ENCODE measurements at regions not wholly inside any gene's neighbourhood (a gene's known extent, or its start where the extent isn't known, plus 50 kb on each side); places are given as distances from the start of the nearest gene placed in this dataset.

- no peak for DNase-seq
Measured at GRCh38 chr2:181771356-181771755, 91.0 kb upstream of the NEUROD1 start.

DNA sequence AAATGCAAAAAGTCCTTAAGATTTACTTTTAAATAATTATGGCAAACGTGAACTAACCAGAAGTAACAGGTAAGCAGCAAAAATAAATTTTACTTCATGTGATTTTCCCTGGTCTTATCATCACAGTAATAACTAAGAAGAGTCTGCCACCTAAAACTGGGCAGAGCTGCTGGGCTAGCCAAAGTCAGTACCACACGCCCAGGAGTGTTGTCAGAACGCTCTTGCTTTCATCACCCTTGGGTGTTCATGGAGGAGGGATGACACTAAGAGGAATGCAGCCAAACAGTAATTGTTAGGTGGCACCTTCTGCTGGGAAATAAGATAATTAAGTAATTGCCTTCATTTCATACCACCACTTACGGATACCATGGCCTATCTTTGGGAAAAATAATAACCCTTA is 92.0 kb upstream of the NEUROD1 start:
- no peak for DNase-seq

DNA sequence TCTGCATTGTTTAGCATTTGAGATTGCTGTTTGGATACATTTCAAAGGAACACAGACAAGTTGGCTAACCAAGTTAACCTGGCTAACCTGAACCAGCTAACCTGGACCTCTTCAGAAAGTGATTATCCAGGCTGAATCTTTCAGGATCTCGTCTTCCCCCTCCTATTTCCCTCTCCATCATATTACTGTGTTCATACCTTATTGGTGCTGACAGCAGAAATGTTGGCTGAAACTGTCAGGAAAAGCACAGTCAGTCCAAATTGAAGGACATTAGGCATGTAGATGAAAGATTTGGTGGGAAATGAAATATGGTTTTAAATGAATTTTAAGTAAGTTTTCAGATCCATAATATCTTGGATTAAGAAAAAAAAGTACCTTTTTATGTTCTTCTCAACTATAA is 92.5 kb upstream of the NEUROD1 start:
- DNase-seq: no peak

GRCh38 chr2:181774685-181775084 is 94.4 kb upstream of the NEUROD1 start:
- no peak for DNase-seq

DNA sequence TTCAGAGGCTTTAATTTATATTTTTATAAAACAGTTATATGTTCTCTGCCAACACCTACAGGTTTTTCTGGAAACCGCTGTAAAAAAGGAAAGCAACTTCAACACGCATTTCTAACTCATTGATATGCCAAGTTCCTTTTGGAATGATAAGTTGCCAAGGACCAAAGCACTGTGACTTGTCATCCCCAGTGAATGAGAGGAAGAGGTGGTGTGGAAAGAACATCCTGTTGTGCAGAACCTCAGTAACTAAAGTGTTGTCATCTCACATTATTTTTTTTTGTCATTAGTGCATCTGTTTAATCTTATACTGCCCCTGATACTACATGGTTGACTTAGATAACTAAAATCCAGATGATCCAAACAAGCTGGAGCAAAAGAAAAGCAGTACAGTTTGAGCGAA is 96.0 kb upstream of the NEUROD1 start:
- no peak for DNase-seq

DNA sequence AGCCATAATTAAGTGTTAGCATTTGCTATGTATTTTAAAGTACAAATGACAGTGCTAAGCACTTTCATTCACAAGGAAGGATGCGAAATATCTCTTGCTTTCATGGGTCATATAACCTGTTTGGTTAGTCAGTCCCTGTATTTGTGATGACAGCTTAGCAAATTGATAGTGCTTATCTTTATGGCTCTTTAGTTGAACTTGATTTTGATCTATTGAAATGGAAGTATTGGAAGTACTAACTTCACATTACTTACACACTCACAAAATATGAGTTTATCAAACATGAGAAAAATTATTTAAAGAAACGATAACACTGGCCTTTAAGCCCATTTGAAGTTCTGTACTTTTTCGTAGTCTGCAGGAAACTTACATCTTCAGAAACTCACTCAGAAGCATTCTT is 97.4 kb upstream of the NEUROD1 start:
- no peak for DNase-seq

DNA sequence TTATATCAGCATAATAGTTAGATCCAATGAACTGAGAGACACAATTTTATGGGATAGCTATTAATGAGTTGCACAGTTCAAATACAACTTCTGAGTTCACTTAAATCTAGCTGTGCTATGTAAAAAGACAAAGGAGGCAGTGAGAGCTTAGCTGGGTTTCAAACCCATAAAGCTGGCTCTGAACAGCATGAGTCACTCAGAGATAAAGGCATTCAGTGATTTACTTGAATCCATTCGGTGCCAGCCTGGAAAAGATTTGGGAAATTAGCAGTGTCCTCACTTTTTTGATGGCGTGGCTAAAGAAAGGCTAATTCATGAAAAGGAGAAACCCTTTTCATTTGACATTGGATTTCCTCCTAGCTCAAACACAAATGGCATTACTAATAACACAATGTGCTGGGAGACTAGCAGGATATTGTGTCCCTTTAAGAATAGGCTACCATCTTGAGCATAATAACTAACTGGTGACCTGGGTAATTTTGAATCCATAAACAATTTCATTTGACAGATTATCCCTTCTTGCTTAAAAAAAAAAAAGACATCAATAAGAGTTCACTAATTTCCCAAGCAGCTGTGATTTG is 98.4 kb upstream of the NEUROD1 start:
- DNase-seq: no peak

DNA sequence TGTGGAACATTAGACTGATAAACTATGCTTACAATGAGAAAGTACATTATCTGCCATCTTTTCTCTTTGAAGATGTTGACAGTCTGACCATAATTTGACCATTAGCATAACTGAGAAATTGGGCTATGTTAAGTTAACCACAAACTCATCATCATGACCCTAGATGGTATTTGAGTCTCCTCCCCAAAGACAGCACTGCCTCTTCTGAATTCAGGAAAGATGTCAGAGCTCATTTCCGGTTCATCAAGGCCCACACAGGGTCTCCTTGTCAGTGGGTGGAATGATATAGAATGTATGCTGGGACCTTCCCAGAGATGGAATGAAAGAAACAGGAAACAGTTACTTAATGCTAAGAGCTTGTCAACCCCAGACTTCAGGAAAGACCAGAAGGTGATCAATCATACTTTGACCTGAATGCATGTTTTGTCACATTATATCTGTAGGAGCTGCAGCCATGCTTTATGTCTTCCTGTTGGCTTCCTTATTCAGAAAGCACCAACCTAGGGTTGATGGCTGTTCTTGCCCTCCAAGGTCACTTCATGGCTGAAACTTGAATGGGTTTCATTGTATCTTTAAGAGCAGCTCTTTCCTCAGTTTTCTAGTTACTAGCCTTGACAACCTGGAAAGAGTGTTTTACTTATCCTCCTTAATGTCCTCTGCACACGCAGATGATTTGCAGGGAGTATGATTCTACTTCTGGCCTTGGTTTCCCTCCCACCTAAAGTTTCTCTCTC is 99.1 kb upstream of the NEUROD1 start:
- no peak for DNase-seq

DNA sequence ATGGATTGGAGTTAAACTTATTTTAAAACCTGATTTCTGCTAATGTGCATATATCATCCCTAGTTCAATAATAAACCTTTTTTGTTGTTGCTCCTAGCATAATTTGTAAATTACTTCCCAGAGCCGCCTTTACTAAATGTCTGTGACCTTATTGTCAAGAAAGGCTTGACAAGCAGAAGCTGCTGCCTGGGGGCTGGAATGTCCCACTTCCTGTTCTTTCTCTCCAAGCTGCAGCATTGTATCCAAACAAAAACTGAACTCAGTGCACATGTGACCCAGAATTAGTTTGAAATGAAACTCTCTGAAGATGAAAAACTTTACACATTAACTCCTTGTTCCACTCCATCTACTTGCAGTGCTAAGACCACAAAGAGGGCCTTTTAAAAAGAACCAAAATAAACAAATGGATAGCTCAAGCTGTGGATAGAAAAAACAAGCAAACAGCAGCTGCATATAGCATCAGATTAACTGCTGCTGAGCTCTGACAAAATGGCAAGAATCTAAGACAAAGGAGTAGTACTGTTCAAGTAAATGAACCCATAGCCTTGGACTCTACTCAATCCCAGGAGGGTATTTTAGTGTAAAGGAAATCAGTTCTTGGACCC is 99.8 kb upstream of the NEUROD1 start:
- no peak for DNase-seq

GRCh38 chr2:181780657-181781056 is 100.3 kb upstream of the NEUROD1 start:
- no peak for DNase-seq

GRCh38 chr2:181781078-181781786 is 100.9 kb upstream of the NEUROD1 start:
- peak; percentile 15 for DNase-seq

DNA sequence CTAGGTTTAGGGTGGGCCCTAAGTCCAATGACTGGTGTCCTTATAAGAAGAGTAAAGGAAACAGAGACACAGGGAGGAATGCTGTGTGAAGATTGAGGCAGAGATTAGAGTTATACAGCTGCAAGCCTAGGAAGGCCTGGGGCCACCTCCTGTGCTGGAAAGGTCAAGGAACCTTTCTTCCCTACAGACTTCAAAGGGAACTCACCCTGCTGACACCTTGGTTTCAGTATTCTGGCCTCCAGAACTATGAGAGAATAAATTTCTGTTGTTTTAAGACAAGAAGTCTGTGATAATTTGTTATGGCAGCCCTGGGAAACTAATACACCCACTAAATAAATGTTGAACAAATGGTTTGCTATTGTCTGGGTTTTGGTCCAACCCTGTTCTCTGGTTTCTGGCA is 102.3 kb upstream of the NEUROD1 start:
- no peak for DNase-seq

- DNase-seq: no peak
Measured at GRCh38 chr2:181784556-181784955, 104.2 kb upstream of the NEUROD1 start.

DNA sequence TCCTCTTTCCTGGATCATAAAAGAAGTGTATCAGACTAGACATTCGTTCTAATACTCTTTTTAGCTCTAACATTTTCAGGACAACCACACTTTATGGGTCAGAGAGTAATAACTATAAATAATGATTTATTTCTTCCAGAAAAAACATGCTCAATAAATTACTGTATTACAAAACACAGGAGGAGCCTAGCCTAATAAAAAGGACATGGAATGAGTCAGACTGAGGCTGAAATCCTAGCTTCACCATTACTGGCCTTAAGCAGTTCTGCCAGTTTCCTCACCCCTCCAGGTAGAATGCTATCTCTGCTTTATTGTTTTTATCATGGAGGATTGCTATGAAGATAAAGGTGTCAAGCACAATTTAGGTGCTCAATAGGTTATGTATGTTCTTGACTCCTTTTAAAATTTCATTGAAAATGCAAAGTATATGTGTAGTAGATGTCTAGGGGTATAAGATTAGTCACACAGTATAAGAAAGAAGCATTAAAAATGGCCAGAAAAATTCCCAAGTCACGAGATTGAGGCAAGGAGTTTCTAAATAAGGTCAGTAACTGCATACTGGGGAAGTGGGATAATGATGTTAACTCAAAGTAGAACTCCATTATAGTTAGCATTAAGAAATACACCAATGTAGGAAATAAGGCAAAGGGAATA is 105.5 kb upstream of the NEUROD1 start:
- DNase-seq: no peak

DNA sequence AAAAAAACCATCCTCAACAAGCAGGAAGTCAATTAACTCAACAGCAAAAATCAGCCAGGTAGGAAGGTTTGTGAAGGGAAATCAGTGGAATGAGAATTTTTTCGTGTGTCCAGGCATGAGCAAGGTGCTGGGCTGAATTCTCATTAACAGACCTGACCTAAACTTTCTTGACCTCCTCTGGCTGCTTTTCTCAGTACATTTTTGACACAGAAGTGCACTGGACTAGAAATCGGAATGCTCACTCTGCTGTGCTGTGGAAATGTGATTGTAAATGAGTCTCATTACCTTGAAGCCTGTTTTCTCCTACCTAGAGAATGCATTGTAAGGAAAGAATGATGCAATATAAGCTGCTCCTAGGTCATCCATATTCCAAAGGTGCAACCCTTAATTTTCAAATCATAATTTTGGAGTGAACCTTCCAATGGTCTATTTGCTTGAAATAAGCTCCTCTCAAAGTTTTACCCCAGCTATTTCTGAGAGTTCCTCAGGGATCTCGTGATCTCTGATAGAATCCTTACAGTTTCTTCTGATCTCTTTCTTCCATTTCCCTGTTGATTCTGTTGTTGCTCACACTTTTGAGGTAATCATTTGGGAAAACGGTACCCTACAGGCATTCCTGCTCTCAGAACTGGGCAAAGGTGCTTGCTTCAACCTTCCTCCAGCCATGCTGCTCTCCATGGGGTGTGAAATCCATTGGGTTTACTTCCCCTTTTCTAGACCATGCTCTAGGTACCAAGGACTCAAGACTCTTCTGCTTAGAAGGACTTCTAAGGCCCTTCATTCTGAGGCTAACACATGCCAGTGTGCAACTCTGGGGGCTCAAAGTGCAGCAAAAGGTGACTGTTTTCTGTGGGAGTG is 104.9 kb upstream of the ITPRID2 start:
- DNase-seq: no peak

DNA sequence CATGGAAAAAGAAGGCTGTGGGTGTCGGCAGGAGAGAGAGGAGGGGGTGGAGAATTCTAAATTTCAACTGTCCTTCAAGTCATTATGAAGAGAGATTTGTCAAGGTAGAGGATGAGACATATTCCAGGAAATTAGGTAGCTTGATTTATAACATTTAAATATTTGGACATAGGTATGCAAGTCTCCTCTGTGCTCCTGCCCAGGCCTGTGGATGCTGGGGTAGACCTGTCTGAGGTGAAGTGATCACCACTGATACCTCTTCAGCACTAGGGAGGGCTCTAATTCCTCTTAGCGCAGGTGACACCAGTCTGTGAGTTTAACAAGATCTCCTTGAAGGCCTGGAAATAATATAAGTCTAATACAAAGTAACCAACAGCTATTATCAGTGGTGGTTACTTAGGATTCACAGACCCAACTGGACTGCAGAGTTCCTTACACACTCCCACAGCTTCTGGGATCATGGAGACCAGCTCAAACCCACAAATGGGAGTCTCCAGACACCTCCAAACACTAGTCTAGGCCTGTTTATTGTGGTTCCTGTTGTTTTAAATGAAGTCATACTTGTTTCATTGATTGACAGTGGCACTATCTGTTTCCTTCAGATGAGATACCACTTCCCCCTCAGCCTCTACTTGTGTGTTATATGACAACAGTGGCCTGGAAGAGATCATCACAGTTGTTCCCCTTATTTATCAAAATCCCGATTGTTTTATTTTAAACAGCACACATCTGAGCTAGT is 104.1 kb upstream of the ITPRID2 start:
- no peak for DNase-seq

DNA sequence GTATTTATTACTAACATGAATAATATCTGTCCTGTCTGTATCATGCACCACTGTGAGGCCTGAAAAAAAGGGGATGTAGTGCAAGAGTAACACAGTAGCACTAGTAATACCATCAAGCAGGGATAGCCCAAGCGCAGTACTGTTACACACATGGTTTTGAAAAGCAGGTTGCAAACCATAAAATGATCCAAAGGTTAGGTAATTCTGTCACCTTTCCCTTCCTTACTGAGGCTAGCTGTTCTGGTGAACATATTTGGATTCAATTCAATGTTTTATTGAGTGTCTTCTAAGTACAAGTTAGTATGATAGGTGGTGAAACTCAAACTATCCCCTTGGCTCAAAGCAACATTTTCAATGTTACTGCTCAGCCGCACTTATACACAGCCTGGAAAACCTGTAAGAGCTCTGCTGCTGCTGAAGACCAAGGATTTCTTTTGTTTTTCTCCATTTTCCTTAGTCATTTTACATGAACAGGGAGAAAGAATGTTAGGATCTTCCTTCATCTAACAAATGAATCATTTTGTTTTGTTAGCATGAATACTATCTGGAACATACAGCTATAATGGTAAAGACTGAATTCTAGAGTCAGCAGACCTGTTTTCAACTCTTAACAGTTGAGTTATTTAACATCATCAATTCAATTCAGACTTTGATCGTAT is 102.5 kb upstream of the ITPRID2 start:
- DNase-seq: no peak

- DNase-seq: no peak
Measured at GRCh38 chr2:181789827-181790448, 101.6 kb upstream of the ITPRID2 start.

- no peak for DNase-seq
Measured at GRCh38 chr2:181790716-181791649, 100.5 kb upstream of the ITPRID2 start.
